GM12891 (cell line): ENCODE measurements at regions not wholly inside any gene's neighbourhood (a gene's known extent, or its start where the extent isn't known, plus 50 kb on each side); places are given as distances from the start of the nearest gene placed in this dataset.

ENCODE experiments used
- POLR2A ChIP-seq: IDR thresholded peaks from 2 replicates; pipeline ENCODE4 v1.6.1; 2011; ENCODE audit warnings: low read depth, low read length, control low read depth
- POLR2AphosphoS5 ChIP-seq: IDR thresholded peaks from 2 replicates; pipeline ENCODE4 v1.6.1; 2011; ENCODE audit warnings: low read depth, low read length, control low read depth
- POU2F2 ChIP-seq: IDR thresholded peaks from 2 replicates; pipeline ENCODE4 v1.6.1; 2011; ENCODE audit warnings: low read depth, mild to moderate bottlenecking, control low read depth, low read length, moderate library complexity
- SPI1 ChIP-seq: IDR thresholded peaks from 2 replicates; pipeline ENCODE4 v1.6.1; 2011; ENCODE audit warnings: low read depth, low read length, control low read depth
- TAF1 ChIP-seq: IDR thresholded peaks from 2 replicates; pipeline ENCODE4 v1.6.1; 2011; ENCODE audit warnings: low read depth, low read length, control low read depth

- TF ChIP-seq POLR2AphosphoS5 = no peak
- TF ChIP-seq POLR2A = no peak
- no peak for TF ChIP-seq SPI1
- no peak for TF ChIP-seq TAF1
- no peak for TF ChIP-seq POU2F2
Observed at GRCh38 chr7:128168667-128169210, 72.3 kb upstream of the LEP start.
